GM23248 (cell line): ENCODE measurements at regions not wholly inside any gene's neighbourhood (a gene's known extent, or its start where the extent isn't known, plus 50 kb on each side); places are given as distances from the start of the nearest gene placed in this dataset.

Experiments used
- EZH2 ChIP-seq: fragments of 200-600 bp; sonication (generic); IDR thresholded peaks from 2 replicates; pipeline ENCODE4 v1.6.1; 2018; ENCODE audit warnings: antibody characterized with exemption, mild to moderate bottlenecking; ENCODE audit not compliant: insufficient read depth, poor library complexity, severe bottlenecking
- EZH2phosphoT487 ChIP-seq: fragments of 200-600 bp; sonication (generic); IDR thresholded peaks from 2 replicates; pipeline ENCODE4 v1.6.1; 2018; ENCODE audit warnings: antibody characterized with exemption, moderate library complexity, mild to moderate bottlenecking, low read depth; ENCODE audit not compliant: insufficient read depth

GRCh38 chr1:36729716-36730510 lies 247.2 kb upstream of the CSF3R start:
- TF ChIP-seq EZH2 (no peak), EZH2phosphoT487 (no peak)
